AG04450 (cell line): ENCODE measurements at regions not wholly inside any gene's neighbourhood (a gene's known extent, or its start where the extent isn't known, plus 50 kb on each side); places are given as distances from the start of the nearest gene placed in this dataset.

ENCODE experiments used
- CTCF ChIA-PET: fragments of 300-600, 350-600 bp; formaldehyde crosslinking; extraction: SDS; loops from one replicate; lab custom pipeline; 2022; ENCODE audit warnings: antibody characterized with exemption, inconsistent platforms; lab: Charles Lee
- POLR2A ChIA-PET: fragments of 350-600 bp; formaldehyde crosslinking; extraction: SDS; loops from one replicate; lab custom pipeline; 2021; ENCODE audit warnings: antibody characterized with exemption, inconsistent platforms; lab: Yijun Ruan, JAX
- DNase-seq: peaks from one replicate; pipeline ENCODE4 v3.0.0-alpha.2; 2011; ENCODE audit warnings: low read depth, low spot score
- H3K27ac ChIP-seq: one replicate; pipeline ENCODE4 v1.5.1; 2012; ENCODE audit warnings: low read depth, low read length, control low read depth
- H3K27me3 ChIP-seq: one replicate; pipeline ENCODE4 v1.6.0; 2012; ENCODE audit warnings: low read length; ENCODE audit not compliant: control insufficient read depth, insufficient read depth
- H3K4me3 ChIP-seq: 2 replicates; pipeline ENCODE4 v1.5.1; 2011; ENCODE audit warnings: mild to moderate bottlenecking, low read depth, low read length, control low read depth
- H3K9me3 ChIP-seq: 2 replicates; pipeline ENCODE4 v1.5.1; 2012; ENCODE audit warnings: low read length; ENCODE audit not compliant: control insufficient read depth, insufficient read depth
- CTCF ChIP-seq: IDR thresholded peaks from 2 replicates; pipeline ENCODE4 v1.5.1; 2011; ENCODE audit warnings: low read depth, low read length, control low read depth, inconsistent platforms

DNA sequence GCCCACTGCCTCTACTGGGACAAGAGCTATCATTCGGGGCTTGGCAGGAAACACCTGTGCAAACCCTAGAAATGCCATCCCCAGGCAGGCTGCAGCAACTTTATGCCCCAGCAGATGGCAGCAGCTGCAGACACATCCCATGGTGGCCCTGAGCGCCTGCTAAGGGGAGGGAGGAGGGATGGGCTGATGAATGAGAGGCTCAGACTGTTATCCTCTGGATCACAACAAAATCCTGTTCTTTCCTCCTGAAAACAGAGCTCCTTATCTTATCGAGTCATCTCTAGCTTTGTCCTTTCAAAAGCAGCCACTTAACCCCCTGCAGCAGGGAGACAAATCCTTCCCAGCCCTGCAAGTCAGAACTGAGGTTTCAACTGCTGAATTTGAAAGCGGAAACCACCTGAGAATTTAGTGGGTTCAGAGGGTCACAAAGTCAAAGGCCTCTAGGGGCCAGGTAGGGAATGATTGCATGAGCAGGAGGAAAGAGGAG lies 90.6 kb upstream of the PROK2 start:
- Histone ChIP-seq H3K4me3 (no peak overlapping the region), H3K27me3 (peaks cover 10% of the 10 kb centered on the region), H3K27ac (no peak overlapping the region), H3K9me3 (no peaks in the 10 kb centered on the region)
- peak; percentile 93 for TF ChIP-seq CTCF
- POLR2A ChIA-PET = no interaction called here
- peak; percentile 15 for DNase-seq
- CTCF ChIA-PET = interaction anchor here (0.6 to 8.5 kb wide), 46 partner anchors 9 to 1253 kb away, joined by 3 to 208 read pairs (median 4); partner anchors contain the start of gene SHQ1

DNA sequence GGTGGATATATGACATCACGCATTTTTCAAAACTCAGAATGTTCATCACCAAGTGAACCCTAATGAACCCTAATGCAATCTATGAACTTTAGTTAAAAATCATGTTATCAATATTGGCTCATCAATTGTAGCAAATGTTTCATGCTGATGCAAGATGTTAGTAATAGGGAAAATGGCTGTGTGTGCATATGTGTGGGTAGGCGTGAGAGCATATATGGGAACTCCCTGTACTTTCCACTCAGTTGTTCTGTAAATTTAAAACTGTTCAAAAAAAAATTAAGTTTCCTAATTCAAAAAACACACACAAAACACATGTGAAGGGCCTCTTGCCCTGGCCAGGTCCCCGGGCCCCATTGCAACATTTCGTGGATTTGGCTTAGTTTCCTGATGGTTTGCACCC lies 89.7 kb upstream of the PROK2 start:
- Histone ChIP-seq H3K27me3 (peaks cover 6% of the 10 kb centered on the region), H3K27ac (no peak overlapping the region), H3K4me3 (no peak overlapping the region), H3K9me3 (no peaks in the 10 kb centered on the region)
- POLR2A ChIA-PET = no interaction called here
- DNase-seq = no peak
- CTCF ChIA-PET = interaction anchor here (0.6 to 8.5 kb wide), 29 partner anchors 10 to 1215 kb away, joined by 3 to 208 read pairs (median 4); partner anchors contain the start of gene SHQ1
- TF ChIP-seq CTCF = no peak

DNA sequence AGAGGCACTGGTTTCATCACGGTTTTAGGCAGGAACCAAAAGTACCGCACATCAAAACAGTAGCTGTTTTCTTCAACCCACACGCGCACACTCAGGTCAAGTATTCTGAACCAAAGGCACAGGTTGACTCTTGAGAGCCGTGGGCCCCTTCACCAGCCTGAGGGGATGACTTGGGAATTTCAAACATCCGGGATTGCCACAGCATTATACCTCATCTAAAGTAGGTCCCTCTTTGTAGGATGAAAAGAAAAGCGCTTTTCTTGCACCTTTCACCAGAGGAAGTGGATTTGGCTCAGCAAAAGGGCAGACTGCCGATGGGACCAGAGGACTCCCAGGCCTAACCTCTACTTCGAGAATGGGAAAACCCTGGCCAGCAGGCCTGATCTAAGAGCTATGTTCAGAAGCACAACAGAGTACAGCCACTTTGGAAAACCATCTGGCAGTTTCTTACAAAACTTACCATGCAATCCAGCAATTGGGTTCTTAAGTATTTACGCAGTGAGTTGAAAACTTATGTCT lies 88.2 kb upstream of the PROK2 start:
- TF ChIP-seq CTCF = no peak
- no peaks in the 10 kb centered on the region for H3K9me3 ChIP-seq
- ChIA-PET POLR2A (no interaction called here), CTCF (interaction anchor here (0.9 to 8.5 kb wide), 2 partner anchors 9 to 950 kb away, joined by 3 to 208 read pairs; no protein-coding TSS in a partner anchor)
- no peak for DNase-seq
- no peak overlapping the region for H3K27ac ChIP-seq
- H3K27me3 ChIP-seq = peaks cover 6% of the 10 kb centered on the region
- no peak overlapping the region for H3K4me3 ChIP-seq

GRCh38 chr3:71872256-71872655 lies 87.3 kb upstream of the PROK2 start:
- no peak for DNase-seq
- CTCF ChIA-PET = interaction anchor here (8.5 kb wide), 1 partner anchor 950 kb away, joined by 208 read pairs; no protein-coding TSS in a partner anchor
- peaks cover 6% of the 10 kb centered on the region for H3K27me3 ChIP-seq
- TF ChIP-seq CTCF = no peak
- no peak overlapping the region for H3K27ac ChIP-seq
- POLR2A ChIA-PET = no interaction called here
- no peak overlapping the region for H3K4me3 ChIP-seq
- H3K9me3 ChIP-seq = no peaks in the 10 kb centered on the region

GRCh38 chr3:71870966-71871512 lies 86.1 kb upstream of the PROK2 start:
- Histone ChIP-seq H3K27me3 (peaks cover 4% of the 10 kb centered on the region), H3K9me3 (no peaks in the 10 kb centered on the region), H3K4me3 (no peak overlapping the region), H3K27ac (no peak overlapping the region)
- no peak for TF ChIP-seq CTCF
- no peak for DNase-seq
- CTCF ChIA-PET = interaction anchor here (8.5 kb wide), 1 partner anchor 952 kb away, joined by 208 read pairs; no protein-coding TSS in a partner anchor
- POLR2A ChIA-PET = no interaction called here
